ENCODE measurements at regions not wholly inside any gene's neighbourhood (a gene's known extent, or its start where the extent isn't known, plus 50 kb on each side); places are given as distances from the start of the nearest gene placed in this dataset.

GRCh38 chr2:120401275-120402066 is 55.5 kb downstream of the INHBB start:
- DNase-seq = no peak

- DNase-seq = no peak
Observed at GRCh38 chr2:120402067-120402433, 56.1 kb downstream of the INHBB start.

GRCh38 chr2:120402508-120402907 is 56.6 kb downstream of the INHBB start:
- DNase-seq = no peak

- no peak for DNase-seq
Observed at GRCh38 chr2:120403261-120403660, 57.3 kb downstream of the INHBB start.

- no peak for DNase-seq
Observed at GRCh38 chr2:120403676-120404075, 57.7 kb downstream of the INHBB start.

GRCh38 chr2:120404274-120404673 is 58.3 kb downstream of the INHBB start:
- no peak for DNase-seq

GRCh38 chr2:120404941-120405758 is 59.2 kb downstream of the INHBB start:
- DNase-seq = no peak

GRCh38 chr2:120405759-120406099 is 59.8 kb downstream of the INHBB start:
- no peak for DNase-seq

- no peak for DNase-seq
Observed at GRCh38 chr2:120406566-120406965, 60.6 kb downstream of the INHBB start.

GRCh38 chr2:120410487-120410886 is 64.6 kb downstream of the INHBB start:
- no peak for DNase-seq

GRCh38 chr2:120415060-120415459 is 69.1 kb downstream of the INHBB start:
- DNase-seq = no peak

GRCh38 chr2:120415728-120416509 is 70.0 kb downstream of the INHBB start:
- DNase-seq = no peak

GRCh38 chr2:120418174-120418787 is 72.3 kb downstream of the INHBB start:
- no peak for DNase-seq

- DNase-seq = no peak
Observed at GRCh38 chr2:120419073-120419472, 73.1 kb downstream of the INHBB start.

- DNase-seq = no peak
Observed at GRCh38 chr2:120419955-120420354, 74.0 kb downstream of the INHBB start.

GRCh38 chr2:120421126-120421829 is 75.3 kb downstream of the INHBB start:
- DNase-seq = no peak

GRCh38 chr2:120421830-120422175 is 75.9 kb downstream of the INHBB start:
- DNase-seq = no peak

GRCh38 chr2:120422465-120423160 is 76.7 kb downstream of the INHBB start:
- DNase-seq = no peak

GRCh38 chr2:120423167-120423943 is 77.4 kb downstream of the INHBB start:
- DNase-seq = no peak

- DNase-seq = no peak
Observed at GRCh38 chr2:120424274-120424796, 78.4 kb downstream of the INHBB start.

GRCh38 chr2:120425014-120425413 is 79.1 kb downstream of the INHBB start:
- no peak for DNase-seq

Measured in NCI-H2227 treated with DMSO at 0.1 percent for 48 hours (cell line).